ENCODE measurements at regions not wholly inside any gene's neighbourhood (a gene's known extent, or its start where the extent isn't known, plus 50 kb on each side); places are given as distances from the start of the nearest gene placed in this dataset.
"Not testable (repeated sequence)": the region's sequence is repeated elsewhere in the genome, so short reads cannot be mapped to it uniquely, and the experiment has no call there.

DNA sequence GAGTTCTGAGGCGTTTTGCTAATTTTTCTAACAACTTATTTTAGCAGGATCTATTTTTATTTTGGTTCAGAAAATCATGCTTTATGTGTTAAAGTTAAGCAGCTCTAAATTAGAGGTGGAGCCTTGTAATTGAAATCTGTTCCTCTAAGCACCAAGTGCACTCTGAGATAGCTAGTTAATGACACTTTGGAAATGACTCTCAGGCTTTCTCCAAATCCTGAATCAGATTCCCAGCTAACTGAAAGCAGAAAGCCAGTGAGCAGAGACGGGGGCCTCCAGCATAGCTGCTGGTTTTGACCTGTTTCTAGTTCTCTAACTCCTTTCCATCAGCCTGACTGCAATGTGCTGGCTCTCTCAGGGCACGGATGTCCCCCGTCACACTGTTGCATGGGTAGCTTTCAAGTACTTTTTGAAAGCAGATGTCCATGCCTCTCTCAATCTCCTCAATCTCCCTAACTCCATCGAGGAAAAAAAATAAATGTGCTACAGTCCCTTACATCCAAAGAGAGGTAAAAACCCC, 326.5 kb downstream of the SATB2 start:
- no peak for DNase-seq

DNA sequence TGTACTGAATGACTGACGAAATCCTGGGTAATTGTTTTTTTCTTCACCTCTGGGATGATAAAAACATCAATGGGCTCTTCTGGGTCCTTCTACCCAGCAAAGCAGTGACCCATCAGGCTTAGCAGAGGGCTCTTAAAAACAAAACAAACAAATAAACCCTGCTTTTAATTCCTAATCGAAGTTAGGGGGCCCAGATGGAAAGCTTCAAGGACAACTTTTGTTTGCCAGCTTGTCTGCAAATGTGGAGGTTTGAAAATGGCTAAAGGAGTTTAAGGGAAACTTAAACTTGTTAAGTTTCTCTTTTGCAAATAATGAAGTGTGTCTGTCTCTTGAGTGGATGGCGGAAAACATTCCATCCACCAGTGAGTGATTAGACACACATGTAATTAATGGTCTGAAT, 327.2 kb downstream of the SATB2 start:
- no peak for DNase-seq

DNA sequence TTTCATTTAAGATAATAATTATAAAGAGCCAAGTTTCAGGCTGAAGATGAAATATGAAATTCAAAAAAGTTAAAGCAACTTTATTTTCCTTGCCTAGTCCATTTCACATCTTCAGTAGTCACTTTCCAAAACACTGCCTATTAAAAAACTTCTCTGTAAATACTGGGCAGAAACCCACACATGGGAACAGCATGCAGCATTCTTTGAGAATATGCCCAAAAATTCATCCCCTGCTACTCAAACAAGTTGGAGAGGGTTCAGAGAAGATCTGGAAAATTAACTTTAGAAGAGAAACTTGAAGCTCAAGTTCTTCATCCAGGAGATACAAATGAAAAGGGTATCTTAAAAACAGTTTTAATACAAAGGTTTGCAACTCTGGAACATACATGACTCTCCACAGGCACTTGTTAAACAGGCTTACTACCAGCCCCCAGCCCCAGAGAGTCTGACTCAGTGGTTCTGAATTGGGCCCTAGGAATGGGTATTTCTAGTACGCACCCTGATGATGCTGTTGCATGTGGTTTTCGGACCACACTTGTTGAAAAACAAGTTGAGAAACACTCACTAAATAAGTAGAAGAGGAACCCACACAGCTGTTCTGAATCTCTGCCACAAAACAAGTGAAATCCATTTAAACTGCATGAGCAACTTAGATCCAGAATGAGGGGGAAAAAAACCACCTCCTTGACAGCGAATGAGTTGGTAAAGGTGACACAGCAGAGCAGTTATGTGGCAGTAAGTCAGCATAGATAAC, 329.1 kb downstream of the SATB2 start:
- DNase-seq: no peak

DNA sequence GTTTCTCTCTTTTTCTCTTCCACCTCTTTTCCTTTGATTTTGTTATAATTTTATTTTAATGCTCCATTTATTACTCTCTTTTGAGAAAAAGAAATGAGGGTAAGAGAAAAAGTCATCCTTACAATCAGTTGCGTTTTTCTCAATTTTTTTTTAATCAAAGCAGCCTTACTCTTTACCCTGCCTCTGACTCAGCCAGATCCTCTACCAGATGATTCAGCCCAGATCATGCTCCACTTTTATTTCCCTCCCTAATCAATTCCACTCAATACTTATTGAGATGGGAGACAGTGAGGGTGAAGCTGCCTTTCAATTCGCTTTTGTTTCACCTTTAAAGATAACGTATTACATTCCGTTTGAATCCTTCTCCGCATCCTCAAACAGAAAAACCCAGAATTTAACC, 337.9 kb downstream of the SATB2 start:
- DNase-seq: no peak

DNA sequence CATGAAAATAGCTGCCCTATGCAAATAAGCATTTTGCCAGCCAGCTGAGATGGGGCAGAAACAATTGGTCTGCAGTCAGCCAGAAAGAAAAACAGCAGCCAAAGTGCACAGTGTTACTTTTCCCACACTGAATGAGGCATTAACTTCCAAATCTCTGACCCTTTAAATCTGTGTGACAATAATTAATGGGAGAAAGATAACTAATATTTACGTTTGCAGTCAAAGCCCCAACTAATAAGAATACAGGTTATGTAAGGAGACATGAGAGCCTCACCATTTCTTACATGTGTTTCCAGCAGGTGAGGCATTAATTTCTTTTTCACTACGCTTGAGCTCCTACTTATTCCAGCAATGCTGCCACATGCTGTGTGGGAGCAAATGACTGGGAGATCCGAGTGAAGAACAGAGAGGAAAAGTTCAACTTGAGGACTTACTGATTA, 339.0 kb downstream of the SATB2 start:
- no peak for DNase-seq

DNA sequence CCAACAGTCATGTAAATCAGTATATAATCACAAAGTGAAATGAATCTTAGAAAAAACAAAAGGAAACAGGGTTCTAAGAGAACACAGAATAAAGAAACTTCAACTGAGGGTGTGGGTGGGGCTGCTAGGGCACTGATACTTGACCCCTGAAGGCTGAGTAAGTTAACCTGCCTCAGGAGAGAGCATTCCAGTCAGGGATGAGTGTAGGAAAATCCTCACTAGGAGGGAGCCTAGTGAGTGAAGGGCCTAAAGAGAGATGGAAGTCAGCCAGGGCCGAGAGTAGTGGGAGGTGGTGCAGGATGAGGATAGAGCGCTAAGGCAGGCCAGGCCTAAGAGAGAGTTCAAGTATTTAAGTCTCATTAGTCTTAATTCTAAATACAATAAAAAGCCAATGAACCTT, 342.6 kb downstream of the SATB2 start:
- DNase-seq: no peak

DNA sequence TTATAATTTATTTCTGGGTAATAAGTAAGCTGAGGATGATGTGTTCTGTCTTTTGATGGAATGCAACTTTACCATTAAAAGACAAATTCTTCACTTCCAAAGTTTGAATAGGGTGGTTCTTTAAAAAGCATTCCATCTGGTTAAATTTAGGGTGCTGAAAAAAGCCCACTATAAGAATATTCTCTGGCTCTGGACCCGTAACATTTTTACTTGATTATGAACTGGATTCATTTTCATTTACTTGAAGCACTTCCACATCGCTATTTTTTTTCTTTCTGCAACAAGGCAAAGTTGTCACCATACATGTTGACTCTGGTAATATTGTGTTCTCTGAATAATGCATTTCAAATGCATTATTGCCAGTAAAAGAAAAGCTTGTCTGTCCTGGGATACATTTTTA, 344.6 kb downstream of the SATB2 start:
- no peak for DNase-seq

DNA sequence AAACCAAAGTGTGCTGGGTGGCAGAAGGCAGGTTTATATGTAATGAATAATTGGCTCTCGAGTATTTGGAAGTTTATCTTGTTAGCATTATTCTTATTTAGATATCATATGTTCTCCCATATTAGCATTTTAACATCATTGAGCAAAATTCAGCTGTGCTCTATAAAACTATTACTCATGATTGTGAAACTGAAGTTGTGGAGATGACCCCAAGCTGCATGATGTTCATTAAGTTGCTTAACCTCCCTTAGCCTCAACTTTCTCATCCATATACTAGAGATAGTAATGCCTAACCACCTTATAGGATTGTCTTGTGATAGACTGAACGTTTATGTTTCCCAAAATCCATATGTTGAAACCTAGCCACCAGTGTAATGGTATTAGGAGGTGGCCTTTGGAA, 346.3 kb downstream of the SATB2 start:
- DNase-seq: no peak

DNA sequence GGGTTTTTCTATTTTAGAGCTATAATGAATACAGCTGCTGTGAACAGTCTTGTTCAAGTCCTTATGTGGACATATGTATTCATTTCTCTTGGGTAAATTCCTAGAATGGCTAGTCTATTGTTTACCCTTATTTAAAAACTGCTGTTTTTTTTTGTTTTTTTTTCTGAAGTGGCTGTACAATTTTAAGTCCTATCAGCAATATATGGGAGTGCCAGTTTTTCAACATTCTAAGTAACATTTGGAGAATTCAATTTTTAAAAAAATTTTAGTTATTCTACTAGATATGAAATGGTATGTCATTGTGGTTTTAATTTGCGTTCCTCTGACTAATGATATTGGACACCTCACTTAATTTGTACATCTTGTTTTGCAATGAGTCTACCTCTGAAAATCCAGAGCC, 349.7 kb downstream of the SATB2 start:
- DNase-seq: no peak

DNA sequence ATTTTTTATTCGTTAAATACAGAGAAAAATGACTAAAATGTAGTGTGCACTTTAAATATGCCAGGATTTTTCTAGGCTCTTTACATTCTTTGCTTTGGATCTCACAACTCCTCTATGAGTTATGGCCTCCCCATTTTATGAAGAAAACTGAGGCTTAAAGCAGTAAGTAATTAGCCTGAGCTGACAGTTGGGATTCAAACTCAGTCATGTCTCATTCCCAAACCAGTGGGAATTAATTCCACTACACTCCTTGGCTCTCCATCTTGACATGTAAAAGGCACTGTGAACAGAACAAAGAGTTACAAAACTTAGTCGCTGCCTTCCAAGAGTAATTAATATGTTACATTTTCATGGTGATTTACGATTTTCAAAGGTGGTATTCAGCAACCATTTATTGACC, 351.9 kb downstream of the SATB2 start:
- DNase-seq: no peak

DNA sequence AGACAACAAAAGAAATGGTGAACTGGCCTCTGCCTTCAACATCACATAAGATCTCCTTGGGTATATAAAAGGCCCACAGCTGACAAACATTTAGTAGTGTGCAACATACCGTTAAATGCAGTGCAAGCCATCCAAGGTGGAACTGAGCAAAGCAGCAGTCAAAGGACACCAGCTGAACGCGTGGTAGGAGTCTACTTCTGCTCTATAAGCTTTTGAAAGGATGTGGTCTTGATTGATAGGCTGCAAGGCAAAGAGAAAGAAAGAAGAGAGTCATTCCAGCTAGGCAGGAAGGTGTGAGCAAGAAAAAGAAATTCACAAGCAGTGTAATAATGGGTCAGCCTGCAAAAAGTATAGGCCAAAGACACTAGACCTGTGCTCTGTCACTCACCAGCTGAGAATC, 356.3 kb downstream of the SATB2 start:
- DNase-seq: no peak

DNA sequence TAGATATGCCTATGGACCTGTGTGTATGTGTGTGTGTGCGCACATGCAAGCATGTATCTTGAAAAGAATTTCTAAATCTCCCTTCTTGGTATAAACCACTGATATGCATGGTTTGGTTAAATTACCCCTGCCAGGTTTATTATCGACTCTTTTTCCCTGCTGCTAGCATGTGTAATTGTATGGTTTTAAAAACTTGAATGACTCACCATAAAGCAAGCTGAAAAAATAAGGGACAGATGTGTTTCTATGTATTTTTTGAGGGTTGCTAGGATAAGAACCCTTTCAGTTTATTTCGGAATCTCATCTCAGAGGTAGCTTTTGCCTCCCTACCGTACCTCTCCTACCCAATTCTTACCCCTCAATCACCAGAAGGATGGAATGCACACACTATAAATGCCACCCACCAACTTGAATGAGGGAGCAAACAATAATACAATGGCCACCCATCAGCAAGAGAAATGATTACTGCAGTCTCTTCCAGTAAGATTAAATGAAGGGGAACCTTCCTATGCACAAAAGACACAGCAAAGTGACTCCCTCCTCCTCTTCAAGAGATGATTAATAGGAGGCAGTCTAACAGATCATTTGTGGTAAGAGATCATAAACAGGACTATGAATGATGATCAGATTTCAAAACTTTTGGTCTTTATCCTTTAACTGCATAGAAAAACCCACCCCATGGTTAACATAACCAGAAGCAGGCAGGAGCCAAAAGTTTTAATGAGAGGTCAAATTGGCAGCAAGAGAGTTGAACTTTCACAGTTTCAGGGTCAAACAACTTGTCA, 357.2 kb downstream of the SATB2 start:
- no peak for DNase-seq

DNA sequence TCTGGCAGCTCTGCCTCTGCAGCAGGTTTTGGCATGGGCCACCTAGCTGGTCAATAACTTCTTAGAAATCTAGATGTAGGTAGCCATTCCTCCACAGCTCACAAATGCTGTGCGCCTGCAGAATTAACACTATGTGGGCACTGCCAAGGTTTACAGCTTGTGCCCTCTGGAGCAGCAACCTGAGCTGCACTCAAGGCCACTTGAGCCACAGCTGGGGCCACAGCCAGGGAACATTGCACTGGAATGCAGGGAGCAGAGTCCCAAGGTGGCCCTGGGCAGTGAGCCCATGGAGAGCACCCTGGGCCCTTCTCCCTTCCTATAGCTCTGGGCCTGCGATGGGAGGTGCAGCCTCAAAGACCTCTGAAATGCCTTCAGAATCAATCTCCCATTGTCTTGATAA, 365.3 kb downstream of the SATB2 start:
- DNase-seq: no peak

DNA sequence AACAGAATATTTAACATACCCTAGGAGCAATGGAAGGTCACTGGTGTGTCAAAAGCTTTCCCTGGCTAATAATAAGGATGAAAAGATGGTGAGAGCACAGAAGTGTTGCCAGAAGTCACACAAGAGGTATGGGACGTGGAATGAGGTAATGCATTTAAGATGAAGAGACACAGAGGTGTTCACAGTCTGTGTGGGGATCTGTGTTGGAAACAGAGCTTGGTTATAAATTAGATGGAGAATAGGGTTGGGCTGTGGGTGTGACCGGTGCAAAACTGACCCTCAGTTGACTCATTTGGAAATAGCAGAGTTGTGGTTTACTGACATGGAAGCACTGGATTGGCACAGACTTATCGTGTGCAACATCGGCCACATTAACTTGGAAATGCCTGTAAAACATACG, 372.5 kb downstream of the SATB2 start:
- no peak for DNase-seq

DNA sequence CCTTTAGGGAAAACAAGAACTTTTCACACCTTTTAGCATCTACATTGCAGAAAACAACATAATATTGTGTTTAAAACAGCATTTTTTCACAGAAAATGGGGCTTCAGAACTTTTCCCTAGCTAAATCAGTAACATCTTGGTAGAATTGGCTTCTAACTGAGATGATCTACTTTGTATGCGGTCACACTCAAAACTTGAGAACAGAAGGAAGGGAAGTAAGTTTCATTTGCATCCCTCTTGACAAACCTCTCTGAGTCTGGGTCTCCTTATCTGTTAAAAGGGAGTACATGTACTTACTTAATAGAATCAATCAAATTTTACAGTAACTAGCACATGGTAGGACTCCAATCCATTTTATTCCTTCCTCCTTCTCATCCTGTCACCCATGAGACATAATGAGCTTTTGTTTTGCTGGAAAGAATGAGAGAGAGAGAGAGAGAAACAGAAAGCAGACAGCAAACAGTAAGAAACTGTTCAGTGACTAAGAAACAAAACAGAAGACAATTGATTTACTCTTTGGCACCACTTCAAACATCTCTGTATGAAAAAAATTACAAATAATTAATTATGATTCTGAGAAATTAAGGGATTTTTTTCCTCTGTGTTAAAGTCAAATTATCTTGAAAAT, 387.3 kb downstream of the SATB2 start:
- DNase-seq: no peak

DNA sequence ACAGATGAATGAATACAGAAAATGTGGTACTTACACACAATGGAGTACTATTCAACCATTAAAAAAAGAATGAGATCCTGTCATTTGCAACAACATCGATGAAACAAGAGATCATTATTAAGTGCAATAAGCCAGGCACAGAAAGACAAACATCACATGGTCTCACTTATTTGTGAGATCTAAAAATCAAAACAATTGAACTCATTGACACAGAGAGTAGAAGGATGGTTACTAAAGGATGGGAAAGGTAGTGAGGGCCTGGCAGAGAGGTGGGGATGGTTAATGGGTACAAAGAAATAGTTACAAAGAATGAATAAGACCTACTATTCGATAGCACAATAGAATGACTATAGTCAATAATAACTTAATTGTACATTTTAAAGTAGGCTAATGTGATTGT, 393.5 kb downstream of the SATB2 start:
- no peak for DNase-seq

DNA sequence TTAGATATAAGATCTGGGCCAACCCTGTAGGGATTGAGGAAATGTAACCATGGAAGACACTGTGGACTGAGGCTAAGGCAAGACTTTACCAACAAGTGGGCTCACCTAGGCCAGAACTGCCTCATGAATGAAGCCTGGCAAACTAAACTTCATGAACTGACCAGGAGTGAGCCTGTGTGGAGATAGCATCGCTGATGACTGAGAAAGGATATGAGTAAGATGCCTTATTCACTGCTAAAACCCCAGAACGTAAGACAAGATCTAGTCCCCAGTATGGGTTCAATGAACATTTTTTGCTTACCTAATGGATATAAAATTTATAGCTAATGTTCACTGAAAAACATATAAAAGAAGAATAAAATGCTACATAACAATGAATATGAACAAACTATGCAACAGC, 399.8 kb downstream of the SATB2 start:
- DNase-seq: no peak

DNA sequence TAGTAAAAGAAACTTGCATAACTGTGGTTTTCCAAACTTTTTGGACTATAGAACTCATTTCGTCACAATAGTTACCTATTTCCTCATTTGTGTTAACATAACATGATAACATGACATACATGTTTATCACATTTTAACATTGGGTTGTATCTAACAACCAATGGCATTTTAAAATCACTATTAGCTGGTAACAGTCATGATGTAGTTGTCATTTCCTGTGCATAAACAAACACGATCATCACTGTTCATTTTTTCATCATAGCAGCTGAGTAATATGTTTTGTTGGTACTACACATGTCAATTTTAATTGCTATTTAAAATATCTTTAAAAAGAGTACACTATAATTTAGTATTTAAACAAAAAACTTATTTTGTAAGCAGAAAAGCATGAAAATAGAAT, 402.4 kb downstream of the SATB2 start:
- DNase-seq: no peak

DNA sequence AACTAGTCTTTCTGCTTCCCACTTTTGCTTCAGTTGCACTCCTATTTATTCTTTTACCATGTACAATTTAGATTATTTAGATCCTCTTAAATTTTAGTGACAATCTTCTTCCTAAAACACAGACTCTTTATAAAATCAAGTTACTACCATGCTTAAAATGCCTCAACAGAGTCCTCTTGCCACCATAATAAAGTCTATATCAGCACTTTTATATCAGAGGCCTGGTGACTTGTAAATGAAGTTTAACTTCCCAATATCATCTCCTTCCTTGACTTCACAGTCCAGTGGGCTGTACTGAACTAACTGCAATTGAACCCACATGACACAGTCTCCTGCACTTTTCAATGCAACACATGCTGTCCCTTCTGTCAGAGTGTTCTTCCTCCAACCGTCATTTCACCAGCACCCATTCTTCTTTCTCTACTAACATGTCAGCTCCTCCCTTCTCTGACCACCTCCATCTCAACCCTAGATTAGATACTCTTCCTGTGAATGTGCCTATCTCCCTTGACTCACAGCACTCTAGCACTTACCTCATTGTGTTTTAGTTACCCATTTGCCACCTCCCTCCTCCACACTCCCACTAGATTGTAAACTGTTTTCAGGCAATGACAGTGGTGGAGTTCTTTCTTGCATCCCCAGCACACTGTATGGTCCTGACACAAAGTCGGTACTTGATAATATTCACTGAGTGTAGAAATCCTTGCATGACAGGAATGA, 414.9 kb downstream of the SATB2 start:
- no peak for DNase-seq

DNA sequence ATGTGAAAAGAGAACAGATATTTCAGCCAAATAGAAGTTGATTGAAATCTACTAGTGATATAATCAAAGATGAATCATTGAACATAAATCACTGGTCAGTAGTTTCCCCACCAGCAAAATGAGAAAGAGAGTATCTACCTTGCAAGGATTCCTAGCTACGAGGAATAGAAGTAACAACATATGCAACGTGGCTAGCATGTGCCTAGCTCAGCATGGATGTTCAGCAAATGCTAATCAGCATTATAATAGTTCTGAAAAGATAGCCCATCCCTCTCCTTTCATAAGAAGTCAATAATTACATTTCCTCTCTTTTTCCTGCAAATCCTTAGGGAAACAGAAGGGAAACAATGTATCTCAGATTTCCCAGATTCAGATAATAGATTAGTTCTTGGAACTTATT, 417.2 kb downstream of the SATB2 start:
- no peak for DNase-seq

DNA sequence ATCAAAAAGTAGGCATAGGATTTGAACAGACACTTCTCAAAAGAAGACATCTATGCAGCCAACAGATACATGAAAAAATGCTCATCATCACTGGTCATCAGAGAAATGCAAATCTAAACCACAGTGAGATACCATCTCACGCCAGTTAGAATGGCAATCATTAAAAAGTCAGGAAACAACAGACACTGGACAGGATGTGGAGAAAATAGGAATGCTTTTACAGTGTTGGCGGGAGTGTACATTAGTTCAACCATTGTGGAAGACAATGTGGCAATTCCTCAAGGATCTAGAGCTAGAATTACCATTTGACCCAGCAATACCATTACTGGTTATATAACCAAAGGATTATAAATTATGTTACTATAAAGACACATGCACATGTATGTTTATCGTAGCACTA, 424.0 kb downstream of the SATB2 start:
- DNase-seq: not testable (repeated sequence)

DNA sequence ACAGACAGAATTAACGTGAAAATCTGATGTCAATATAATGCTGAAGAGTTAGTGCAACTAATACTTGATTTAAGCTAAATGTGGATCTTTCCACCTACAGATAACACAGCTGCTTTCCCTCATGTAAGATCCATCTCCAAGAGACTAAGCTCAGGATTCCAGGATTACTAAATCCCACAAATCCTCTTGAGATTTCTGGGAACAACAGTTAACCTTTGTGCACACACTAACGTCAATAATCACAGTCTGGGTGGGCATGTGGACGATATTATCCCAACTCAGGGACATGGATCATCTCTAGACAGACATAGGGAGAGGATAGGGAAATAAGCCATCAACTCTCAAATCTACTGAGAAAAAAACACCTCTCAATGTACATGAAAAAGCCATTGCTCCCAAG, 432.6 kb downstream of the SATB2 start:
- DNase-seq: no peak

DNA sequence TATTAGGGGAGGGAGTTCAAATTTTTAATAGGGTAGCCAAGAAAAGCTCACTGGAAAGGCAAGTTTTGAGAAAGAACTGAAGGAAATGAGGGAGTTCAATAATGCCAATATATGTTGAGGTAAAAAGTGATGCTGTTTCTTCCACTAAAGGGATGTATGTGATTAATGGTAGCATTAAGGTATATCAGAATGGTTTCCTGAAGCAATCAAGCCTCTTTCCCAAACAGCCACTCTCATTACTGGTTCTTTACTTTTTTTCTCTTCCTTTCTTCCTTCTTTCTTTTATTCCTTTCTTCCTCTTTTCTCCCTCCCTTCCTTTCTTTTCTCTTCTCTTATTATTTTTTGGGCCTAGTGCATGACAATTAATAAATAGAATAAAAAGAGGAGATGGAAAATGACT, 433.5 kb downstream of the SATB2 start:
- no peak for DNase-seq
